ENCODE measurements at regions not wholly inside any gene's neighbourhood (a gene's known extent, or its start where the extent isn't known, plus 50 kb on each side); places are given as distances from the start of the nearest gene placed in this dataset.

GRCh38 chr3:102237838-102238237 lies 197.0 kb upstream of the ZPLD1 start:
- no peak for TF ChIP-seq CTCF (IDR thresholded peaks at IDR 0.05; ENCODE audit: unreplicated experiment)
- H3K4me1 Mint-ChIP-seq (ENCODE audit: unreplicated experiment), result peaks cover 3% of the 10 kb centered on the region
- no peaks in the 10 kb centered on the region for H3K9me3 Mint-ChIP-seq (ENCODE audit: unreplicated experiment)
- no peaks in the 10 kb centered on the region for H3K27me3 Mint-ChIP-seq (ENCODE audit: unreplicated experiment)
- no peaks in the 10 kb centered on the region for H3K36me3 Mint-ChIP-seq (ENCODE audit: low read depth, unreplicated experiment)
- H3K4me3 Mint-ChIP-seq (ENCODE audit: unreplicated experiment), result no peak overlapping the region
- DNase-seq (ENCODE audit: low spot score), result no peak
- H3K27ac Mint-ChIP-seq (ENCODE audit: unreplicated experiment), result no peak overlapping the region

- H3K4me3 Mint-ChIP-seq (ENCODE audit: unreplicated experiment), result no peak overlapping the region
- no peak for DNase-seq (ENCODE audit: low spot score)
- H3K27ac Mint-ChIP-seq (ENCODE audit: unreplicated experiment), result no peak overlapping the region
- H3K27me3 Mint-ChIP-seq (ENCODE audit: unreplicated experiment), result no peaks in the 10 kb centered on the region
- no peak for TF ChIP-seq CTCF (IDR thresholded peaks at IDR 0.05; ENCODE audit: unreplicated experiment)
- no peaks in the 10 kb centered on the region for H3K36me3 Mint-ChIP-seq (ENCODE audit: low read depth, unreplicated experiment)
- peaks cover 3% of the 10 kb centered on the region for H3K4me1 Mint-ChIP-seq (ENCODE audit: unreplicated experiment)
- no peaks in the 10 kb centered on the region for H3K9me3 Mint-ChIP-seq (ENCODE audit: unreplicated experiment)
These were observed 196.5 kb upstream of the ZPLD1 start for GRCh38 chr3:102238362-102238761.

GRCh38 chr3:102240720-102241119 lies 194.1 kb upstream of the ZPLD1 start:
- H3K4me3 Mint-ChIP-seq (ENCODE audit: unreplicated experiment), result no peak overlapping the region
- no peak overlapping the region for H3K27ac Mint-ChIP-seq (ENCODE audit: unreplicated experiment)
- no peaks in the 10 kb centered on the region for H3K36me3 Mint-ChIP-seq (ENCODE audit: low read depth, unreplicated experiment)
- DNase-seq (ENCODE audit: low spot score), result no peak
- H3K27me3 Mint-ChIP-seq (ENCODE audit: unreplicated experiment), result no peaks in the 10 kb centered on the region
- TF ChIP-seq CTCF (IDR thresholded peaks at IDR 0.05; ENCODE audit: unreplicated experiment), result no peak
- H3K4me1 Mint-ChIP-seq (ENCODE audit: unreplicated experiment), result peaks cover 3% of the 10 kb centered on the region
- no peaks in the 10 kb centered on the region for H3K9me3 Mint-ChIP-seq (ENCODE audit: unreplicated experiment)

- H3K9me3 Mint-ChIP-seq (ENCODE audit: unreplicated experiment), result no peaks in the 10 kb centered on the region
- H3K4me1 Mint-ChIP-seq (ENCODE audit: unreplicated experiment), result no peaks in the 10 kb centered on the region
- no peak overlapping the region for H3K4me3 Mint-ChIP-seq (ENCODE audit: unreplicated experiment)
- DNase-seq (ENCODE audit: low spot score), result no peak
- no peak overlapping the region for H3K27ac Mint-ChIP-seq (ENCODE audit: unreplicated experiment)
- no peak for TF ChIP-seq CTCF (IDR thresholded peaks at IDR 0.05; ENCODE audit: unreplicated experiment)
- no peaks in the 10 kb centered on the region for H3K27me3 Mint-ChIP-seq (ENCODE audit: unreplicated experiment)
- no peaks in the 10 kb centered on the region for H3K36me3 Mint-ChIP-seq (ENCODE audit: low read depth, unreplicated experiment)
These were observed 185.7 kb upstream of the ZPLD1 start for GRCh38 chr3:102248981-102249705.

GRCh38 chr3:102255736-102256135 lies 179.1 kb upstream of the ZPLD1 start:
- Mint-ChIP-seq H3K4me3 (ENCODE audit: unreplicated experiment) (no peak overlapping the region), H3K27ac (ENCODE audit: unreplicated experiment) (no peak overlapping the region), H3K9me3 (ENCODE audit: unreplicated experiment) (no peaks in the 10 kb centered on the region), H3K4me1 (ENCODE audit: unreplicated experiment) (peaks cover 6% of the 10 kb centered on the region), H3K36me3 (ENCODE audit: low read depth, unreplicated experiment) (no peaks in the 10 kb centered on the region), H3K27me3 (ENCODE audit: unreplicated experiment) (no peaks in the 10 kb centered on the region)
- no peak for TF ChIP-seq CTCF (IDR thresholded peaks at IDR 0.05; ENCODE audit: unreplicated experiment)
- DNase-seq (ENCODE audit: low spot score), result no peak
